H9 (cell line): ENCODE measurements at regions not wholly inside any gene's neighbourhood (a gene's known extent, or its start where the extent isn't known, plus 50 kb on each side); places are given as distances from the start of the nearest gene placed in this dataset.

Experiments
- DNase-seq: peaks from one replicate; pipeline ENCODE4 v3.0.0-alpha.2; 2017
- H2AFZ ChIP-seq: one replicate; pipeline ENCODE4 v1.6.1; 2013; ENCODE audit warnings: mild to moderate bottlenecking, low read length, control low read depth, moderate library complexity
- H2AK5ac ChIP-seq: 2 replicates; pipeline ENCODE4 v1.6.1; 2013; ENCODE audit warnings: low read length, control low read depth, mixed read lengths; ENCODE audit not compliant: insufficient read length
- H2BK120ac ChIP-seq: one replicate; pipeline ENCODE4 v1.6.1; 2013; ENCODE audit warnings: low read depth, mild to moderate bottlenecking, low read length, control low read depth, inconsistent platforms; ENCODE audit not compliant: poor library complexity, severe bottlenecking
- H2BK12ac ChIP-seq: 2 replicates; pipeline ENCODE4 v1.6.1; 2013; ENCODE audit warnings: low read length, control low read depth, mixed read lengths, low read depth; ENCODE audit not compliant: insufficient read length
- H2BK15ac ChIP-seq: 2 replicates; pipeline ENCODE4 v1.6.1; 2013; ENCODE audit warnings: low read depth, low read length, control low read depth
- H2BK20ac ChIP-seq: one replicate; pipeline ENCODE4 v1.6.1; 2013; ENCODE audit warnings: low read depth, mild to moderate bottlenecking, low read length, control low read depth, inconsistent platforms; ENCODE audit not compliant: poor library complexity, severe bottlenecking
- H2BK5ac ChIP-seq: 2 replicates; pipeline ENCODE4 v1.6.1; 2013; ENCODE audit warnings: low read length, control low read depth, mixed read lengths; ENCODE audit not compliant: insufficient read length
- H3K14ac ChIP-seq: 2 replicates; pipeline ENCODE4 v1.6.1; 2013; ENCODE audit warnings: low read length, control low read depth; ENCODE audit not compliant: insufficient read depth
- H3K18ac ChIP-seq: 2 replicates; pipeline ENCODE4 v1.6.1; 2013; ENCODE audit warnings: low read depth, mild to moderate bottlenecking, mixed read lengths, low read length, control low read depth; ENCODE audit not compliant: insufficient read length
- H3K23ac ChIP-seq: 2 replicates; pipeline ENCODE4 v1.6.1; 2013; ENCODE audit warnings: low read length, control low read depth, mixed read lengths, low read depth; ENCODE audit not compliant: insufficient read length
- H3K23me2 ChIP-seq: 2 replicates; pipeline ENCODE4 v1.6.1; 2013; ENCODE audit warnings: low read depth, mild to moderate bottlenecking, mixed read lengths, low read length, control low read depth; ENCODE audit not compliant: insufficient read length, poor library complexity, severe bottlenecking
- H3K27ac ChIP-seq: 2 replicates; pipeline ENCODE4 v1.5.1; 2013; ENCODE audit warnings: low read length, control low read depth, mixed read lengths, low read depth; ENCODE audit not compliant: insufficient read length
- H3K27me3 ChIP-seq: 2 replicates; pipeline ENCODE4 v1.6.1; 2013; ENCODE audit warnings: low read length, control low read depth, inconsistent platforms; ENCODE audit not compliant: insufficient read depth
- H3K4ac ChIP-seq: 2 replicates; pipeline ENCODE4 v1.6.1; 2013; ENCODE audit warnings: low read depth, mild to moderate bottlenecking, control low read depth, inconsistent platforms, low read length, moderate library complexity
- H3K4me1 ChIP-seq: 2 replicates; pipeline ENCODE4 v1.6.1; 2013; ENCODE audit warnings: low read length, control low read depth, inconsistent platforms; ENCODE audit not compliant: insufficient read depth
- H3K4me2 ChIP-seq: 2 replicates; pipeline ENCODE4 v1.6.1; 2013; ENCODE audit warnings: low read length, control low read depth, mixed read lengths; ENCODE audit not compliant: insufficient read length, insufficient read depth
- H3K56ac ChIP-seq: 2 replicates; pipeline ENCODE4 v1.6.1; 2013; ENCODE audit warnings: low read depth, mild to moderate bottlenecking, mixed read lengths, low read length, control low read depth; ENCODE audit not compliant: insufficient read length
- H3K79me1 ChIP-seq: 2 replicates; pipeline ENCODE4 v1.6.1; 2013; ENCODE audit warnings: low read depth, mild to moderate bottlenecking, moderate library complexity, low read length, control low read depth, inconsistent platforms; ENCODE audit not compliant: insufficient read depth, poor library complexity, severe bottlenecking
- H3K79me2 ChIP-seq: 2 replicates; pipeline ENCODE4 v1.6.1; 2013; ENCODE audit warnings: low read length, control low read depth, inconsistent platforms; ENCODE audit not compliant: insufficient read depth
- H3K9ac ChIP-seq: 2 replicates; pipeline ENCODE4 v1.6.1; 2013; ENCODE audit warnings: low read length, control low read depth, mixed read lengths; ENCODE audit not compliant: insufficient read length; ENCODE audit errors: extremely low read depth
- H3K9me3 ChIP-seq: one replicate; pipeline ENCODE4 v1.6.1; 2013; ENCODE audit warnings: low read depth, low read length, inconsistent platforms; ENCODE audit not compliant: control insufficient read depth
- H3T11ph ChIP-seq: one replicate; pipeline ENCODE4 v1.6.1; 2013; ENCODE audit warnings: mild to moderate bottlenecking, low read length, control low read depth, inconsistent platforms
- H4K20me1 ChIP-seq: one replicate; pipeline ENCODE4 v1.6.1; 2013; ENCODE audit not compliant: control insufficient read depth, insufficient read length, insufficient read depth
- H4K5ac ChIP-seq: 2 replicates; pipeline ENCODE4 v1.6.1; 2013; ENCODE audit warnings: low read depth, mild to moderate bottlenecking, mixed read lengths, low read length, control low read depth; ENCODE audit not compliant: insufficient read length
- H4K8ac ChIP-seq: replicated peaks from 2 replicates; pipeline ENCODE4 v1.6.1; 2013; ENCODE audit warnings: low read length, control low read depth, mixed read lengths, low read depth; ENCODE audit not compliant: insufficient read length
- H4K91ac ChIP-seq: 2 replicates; pipeline ENCODE4 v1.6.1; 2013; ENCODE audit warnings: low read depth, mild to moderate bottlenecking, moderate library complexity, mixed read lengths, low read length, control low read depth; ENCODE audit not compliant: insufficient read length
- H3K27ac Mint-ChIP-seq, 3 experiments: 2 replicates in 2 of 3; 3 replicates in 1 of 3; pipeline ENCODE4 v1.8.0; 2020 to 2021; ENCODE audit warnings: mixed read lengths in 3 of 3, mild to moderate bottlenecking in 1 of 3, moderate library complexity in 1 of 3
- H3K27me3 Mint-ChIP-seq: 2 replicates; pipeline ENCODE4 v1.8.0; 2021; ENCODE audit warnings: low read depth, mild to moderate bottlenecking, moderate library complexity, mixed read lengths
- H3K36me3 Mint-ChIP-seq, 3 experiments: 2 replicates in 2 of 3; 3 replicates in 1 of 3; pipeline ENCODE4 v1.8.0; 2020 to 2021; ENCODE audit warnings: low read depth in 3 of 3, mixed read lengths in 3 of 3; ENCODE audit not compliant: insufficient read depth in 1 of 3
- H3K4me1 Mint-ChIP-seq, 2 experiments: 2 replicates each; pipeline ENCODE4 v1.8.0; 2020; ENCODE audit warnings: mixed read lengths in 2 of 2
- H3K4me3 Mint-ChIP-seq, 2 experiments: 2 replicates in 1 of 2; 3 replicates in 1 of 2; pipeline ENCODE4 v1.8.0; 2020 to 2021; ENCODE audit warnings: mild to moderate bottlenecking in 2 of 2, mixed read lengths in 2 of 2, moderate library complexity in 1 of 2
- H3K9me3 Mint-ChIP-seq, 2 experiments: 2 replicates in 1 of 2; 3 replicates in 1 of 2; pipeline ENCODE4 v1.8.0; 2020; ENCODE audit warnings: mild to moderate bottlenecking in 2 of 2, mixed read lengths in 2 of 2, moderate library complexity in 1 of 2
- CTCF ChIP-seq: fragments of 200-600 bp; sonication (generic); conservative IDR thresholded peaks from 3 replicates; pipeline ENCODE4 v1.8.0; 2021; ENCODE audit warnings: antibody characterized with exemption, mild to moderate bottlenecking
- WGBS: extraction: QIAGEN DNeasy Blood & Tissue Kit; methylation state at CpG from one replicate; pipeline ENCODE4 v1.1.7; 2013; ENCODE audit warnings: missing lambda C conversion rate, low lambda C conversion rate, mixed read lengths; ENCODE audit not compliant: insufficient read length; ENCODE audit errors: extremely low coverage; 5-methylcytosine and 5-hydroxymethylcytosine counted together

- Histone ChIP-seq H3K79me1 (no peaks in the 10 kb centered on the region), H3K79me2 (no peaks in the 10 kb centered on the region), H3K14ac (no peak overlapping the region), H3K27me3 (no peaks in the 10 kb centered on the region), H2AK5ac (no peak overlapping the region), H3K9me3 (no peaks in the 10 kb centered on the region), H3K18ac (no peak overlapping the region), H2BK120ac (no peak overlapping the region), H3K27ac (no peak overlapping the region), H3T11ph (no peak overlapping the region), H3K4ac (no peak overlapping the region), H3K23me2 (no peaks in the 10 kb centered on the region), H2BK15ac (no peak overlapping the region), H4K5ac (no peak overlapping the region), H2BK20ac (no peak overlapping the region), H3K9ac (no peak overlapping the region), H4K91ac (no peak overlapping the region), H3K56ac (no peak overlapping the region), H2AFZ (no peak overlapping the region), H4K20me1 (no peaks in the 10 kb centered on the region), H2BK12ac (no peak overlapping the region), H3K4me1 (no peaks in the 10 kb centered on the region), H2BK5ac (no peak overlapping the region), H3K23ac (no peak overlapping the region), H4K8ac (no peak overlapping the region), H3K4me2 (no peak overlapping the region)
- H3K4me1 Mint-ChIP-seq, result peaks cover 8 to 11% of the 10 kb centered on the region in 2 experiments
- no peak for TF ChIP-seq CTCF
- H3K27ac Mint-ChIP-seq, result no peak overlapping the region
- no peak overlapping the region for H3K4me3 Mint-ChIP-seq
- H3K9me3 Mint-ChIP-seq, result peaks cover 4 to 6% of the 10 kb centered on the region in 2 experiments; a peak in 3 of 5 replicates
- WGBS, result no CpG with 5 or more reads among the region's 6 CpGs
- no peaks in the 10 kb centered on the region; the same call in 1 of the 2 replicates for H3K27me3 Mint-ChIP-seq
- DNase-seq, result no peak
- no peaks in the 10 kb centered on the region; a peak in 1 of 7 replicates for H3K36me3 Mint-ChIP-seq
Observed at GRCh38 chr1:177648731-177649265, 321.1 kb downstream of the SEC16B start.
